Aorta (tissue), 5 donors: ENCODE measurements at regions not wholly inside any gene's neighbourhood (a gene's known extent, or its start where the extent isn't known, plus 50 kb on each side); places are given as distances from the start of the nearest gene placed in this dataset.
"Not testable (repeated sequence)": the region's sequence is repeated elsewhere in the genome, so short reads cannot be mapped to it uniquely, and the experiment has no call there.

ENCODE experiments used
- ATAC-seq: fragments of 200-7000 bp; cut with Tn5 transposase; one replicate; pipeline ENCODE4 v1.9.1; 2022; ENCODE audit warnings: moderate library complexity; ENCODE audit not compliant: low FRiP score
- DNase-seq, 2 donors: peaks; one replicate each; pipeline ENCODE4 v3.0.0-alpha.2; 2020
- H3K27ac ChIP-seq, 2 donors: one replicate each; pipeline ENCODE4 v1.5.1; 2013; ENCODE audit warnings: low read length in 2 of 2, mild to moderate bottlenecking in 2 of 2, moderate library complexity in 2 of 2, control low read depth in 1 of 2, inconsistent platforms in 1 of 2, low read depth in 1 of 2
- H3K27me3 ChIP-seq, 2 donors: one replicate each; pipeline ENCODE4 v1.6.1; 2013; ENCODE audit warnings: control low read depth in 1 of 2, low read length in 1 of 2, mild to moderate bottlenecking in 1 of 2, moderate library complexity in 1 of 2; ENCODE audit not compliant: insufficient read depth in 2 of 2, control insufficient read depth in 1 of 2
- H3K36me3 ChIP-seq, 2 donors: one replicate each; pipeline ENCODE4 v1.6.1; 2013; ENCODE audit warnings: control low read depth in 1 of 2, low read length in 1 of 2, mild to moderate bottlenecking in 1 of 2; ENCODE audit not compliant: insufficient read depth in 2 of 2, control insufficient read depth in 1 of 2
- H3K4me1 ChIP-seq, 2 donors: one replicate each; pipeline ENCODE4 v1.6.1; 2013; ENCODE audit warnings: low read length in 2 of 2, control low read depth in 1 of 2, mild to moderate bottlenecking in 1 of 2, moderate library complexity in 1 of 2; ENCODE audit not compliant: insufficient read depth in 2 of 2, control insufficient read depth in 1 of 2
- H3K4me3 ChIP-seq, 2 donors: one replicate each; pipeline ENCODE4 v1.5.1; 2013; ENCODE audit warnings: low read length in 2 of 2, control low read depth in 1 of 2, mild to moderate bottlenecking in 1 of 2
- H3K9me3 ChIP-seq: one replicate; pipeline ENCODE4 v1.6.1; 2013; ENCODE audit warnings: mild to moderate bottlenecking, low read length; ENCODE audit not compliant: control insufficient read depth
- WGBS, 2 donors: extraction: QIAGEN DNeasy Blood & Tissue Kit; methylation state at CpG; one replicate each; pipeline ENCODE4 v1.1.7; 2013; 5-methylcytosine and 5-hydroxymethylcytosine counted together
- intact Hi-C, 2 donors: fragments of 100-400 bp; cut with DNase I; formaldehyde crosslinking; loops; one replicate each; pipeline versions ENCODE4 v1.14.2 to v1.15.0; 2022
- donor health status: healthy with polysubstance abuse.
- donor health status: Bipolar disorder and iron deficiency.
- donor health status: DM: no; HTN: no; CAD: no.
- donor health status: DM: no; HTN: no; CAD: no.
- donor health status: DM: yes; HTN: yes; CAD: no.

- Histone ChIP-seq H3K27me3 (no peaks in the 10 kb centered on the region), H3K9me3 (peaks cover 3% of the 10 kb centered on the region), H3K27ac (no peak overlapping the region), H3K4me3 (no peak overlapping the region), H3K4me1 (no peaks in the 10 kb centered on the region), H3K36me3 (no peaks in the 10 kb centered on the region)
- ATAC-seq, result no peak
- intact Hi-C loops, result no loop called here
- WGBS, 2 donors, result 72 to 80% methylated on average over 2 of the region's 2 CpGs
- no peak for DNase-seq
These were observed 187.4 kb downstream of the FOXG1 start for GRCh38 chr14:28953973-28954372.

- H3K36me3 ChIP-seq, result no peaks in the 10 kb centered on the region
- H3K4me3 ChIP-seq, result no peak overlapping the region
- 82 to 85% methylated on average over 2 of the region's 2 CpGs for WGBS, 2 donors
- no peak for DNase-seq
- no peaks in the 10 kb centered on the region for H3K9me3 ChIP-seq
- no peak overlapping the region for H3K27ac ChIP-seq
- H3K27me3 ChIP-seq, result no peaks in the 10 kb centered on the region
- no peaks in the 10 kb centered on the region for H3K4me1 ChIP-seq
- ATAC-seq, result no peak
- intact Hi-C loops, result no loop called here
These were observed 200.0 kb downstream of the FOXG1 start for GRCh38 chr14:28966416-28967233.

- Histone ChIP-seq H3K27me3 (no peaks in the 10 kb centered on the region), H3K4me3 (no peak overlapping the region), H3K9me3 (peaks cover 2% of the 10 kb centered on the region), H3K36me3 (no peaks in the 10 kb centered on the region), H3K27ac (no peak overlapping the region), H3K4me1 (no peaks in the 10 kb centered on the region)
- 11 to 21% methylated on average over 1 of the region's 1 CpG for WGBS, 2 donors
- no peak for ATAC-seq
- no peak for DNase-seq
- intact Hi-C loops, result no loop called here
These were observed 208.5 kb downstream of the FOXG1 start for GRCh38 chr14:28975084-28975483.

GRCh38 chr14:28982228-28982627 lies 215.6 kb downstream of the FOXG1 start:
- Histone ChIP-seq H3K4me3 (no peak overlapping the region), H3K27ac (no peak overlapping the region), H3K9me3 (no peaks in the 10 kb centered on the region), H3K4me1 (no peaks in the 10 kb centered on the region), H3K27me3 (no peaks in the 10 kb centered on the region), H3K36me3 (no peaks in the 10 kb centered on the region)
- ATAC-seq (no peak), DNase-seq (no peak)
- 90 to 92% methylated on average over 2 of the region's 2 CpGs for WGBS, 2 donors
- intact Hi-C loops, result no loop called here

- 76 to 77% methylated on average over 4 of the region's 4 CpGs for WGBS, 2 donors
- ATAC-seq (no peak), DNase-seq (no peak)
- intact Hi-C loops, result no loop called here
- no peaks in the 10 kb centered on the region for H3K9me3 ChIP-seq
- no peak overlapping the region for H3K4me3 ChIP-seq
- H3K4me1 ChIP-seq, result no peaks in the 10 kb centered on the region
- H3K27me3 ChIP-seq, result no peaks in the 10 kb centered on the region
- H3K36me3 ChIP-seq, result no peaks in the 10 kb centered on the region
- no peak overlapping the region for H3K27ac ChIP-seq
These were observed 216.7 kb downstream of the FOXG1 start for GRCh38 chr14:28983279-28983678.

GRCh38 chr14:28987516-28987915 lies 220.9 kb downstream of the FOXG1 start:
- Histone ChIP-seq H3K4me1 (no peaks in the 10 kb centered on the region), H3K27ac (no peak overlapping the region), H3K9me3 (no peaks in the 10 kb centered on the region), H3K4me3 (no peak overlapping the region), H3K27me3 (no peaks in the 10 kb centered on the region), H3K36me3 (no peaks in the 10 kb centered on the region)
- ATAC-seq (no peak), DNase-seq (no peak)
- intact Hi-C loops, result no loop called here

- intact Hi-C loops, H3K27me3 ChIP-seq, H3K4me3 ChIP-seq, H3K9me3 ChIP-seq, H3K27ac ChIP-seq, ATAC-seq, DNase-seq, H3K36me3 ChIP-seq, H3K4me1 ChIP-seq: not testable (repeated sequence)
- 78 to 79% methylated on average over 4 of the region's 4 CpGs for WGBS, 2 donors
These were observed 230.6 kb downstream of the FOXG1 start for GRCh38 chr14:28997196-28997595.

- Histone ChIP-seq H3K27me3 (no peaks in the 10 kb centered on the region), H3K27ac (no peak overlapping the region), H3K4me3 (no peak overlapping the region), H3K4me1 (no peaks in the 10 kb centered on the region), H3K9me3 (no peaks in the 10 kb centered on the region), H3K36me3 (no peaks in the 10 kb centered on the region)
- no peak for ATAC-seq
- 29 to 52% methylated on average over 1 of the region's 1 CpG for WGBS, 2 donors
- intact Hi-C loops, result no loop called here
- DNase-seq, result no peak
These were observed 233.1 kb downstream of the FOXG1 start for GRCh38 chr14:28999656-29000055.

GRCh38 chr14:29005647-29006046 lies 239.1 kb downstream of the FOXG1 start:
- intact Hi-C loops, result no loop called here
- DNase-seq, result no peak
- Histone ChIP-seq H3K27ac (no peak overlapping the region), H3K4me1 (no peaks in the 10 kb centered on the region), H3K27me3 (no peaks in the 10 kb centered on the region), H3K9me3 (no peaks in the 10 kb centered on the region), H3K4me3 (no peak overlapping the region), H3K36me3 (no peaks in the 10 kb centered on the region)
- WGBS, 2 donors, result 82 to 87% methylated on average over 4 of the region's 4 CpGs
- ATAC-seq, result no peak
